ENCODE measurements at regions not wholly inside any gene's neighbourhood (a gene's known extent, or its start where the extent isn't known, plus 50 kb on each side); places are given as distances from the start of the nearest gene placed in this dataset.
"Not testable (repeated sequence)": the region's sequence is repeated elsewhere in the genome, so short reads cannot be mapped to it uniquely, and the experiment has no call there.

DNA sequence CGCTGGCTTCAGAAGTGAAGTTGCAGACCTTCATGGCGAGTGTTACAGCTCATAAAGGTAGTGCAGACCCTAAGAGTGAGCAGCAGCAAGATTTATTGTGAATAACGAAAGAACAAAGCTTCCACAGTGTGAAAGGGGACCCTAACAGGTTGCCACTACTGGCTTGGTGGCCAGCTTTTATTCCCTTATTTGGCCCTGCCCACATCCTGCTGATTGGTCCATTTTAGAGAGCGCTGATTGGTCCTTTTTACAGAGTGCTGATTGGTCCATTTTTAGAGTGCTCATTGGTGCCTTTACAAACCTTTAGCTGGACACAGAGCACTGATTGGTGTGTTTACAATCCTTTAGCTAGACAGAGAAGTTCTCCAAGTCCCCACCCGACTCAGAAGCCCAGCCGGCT is 298.0 kb upstream of the DLGAP1 start:
- not testable (repeated sequence) for DNase-seq

DNA sequence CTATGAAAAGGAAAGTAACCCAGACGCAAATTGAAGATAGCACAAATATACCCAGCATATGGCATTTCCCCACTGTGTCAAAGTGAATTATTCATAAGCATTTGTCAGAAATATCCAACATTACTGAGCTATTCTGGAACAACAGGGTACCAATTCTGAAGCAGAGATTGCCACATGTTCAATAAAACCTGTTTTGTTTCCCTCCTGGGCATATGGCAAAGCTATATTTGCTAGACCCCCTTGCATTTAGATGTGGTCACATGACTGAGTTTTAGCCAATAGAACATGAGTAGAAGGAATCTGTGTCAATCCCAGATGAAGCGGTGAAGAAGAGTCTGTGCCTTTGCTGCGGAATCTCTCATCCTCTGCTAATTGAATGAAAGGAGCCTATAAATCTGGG is 296.4 kb upstream of the DLGAP1 start:
- no peak for DNase-seq

- DNase-seq, result no peak
Measured at GRCh38 chr18:4750393-4751346, 295.6 kb upstream of the DLGAP1 start.

- DNase-seq, result no peak
Measured at GRCh38 chr18:4748975-4749374, 293.9 kb upstream of the DLGAP1 start.

GRCh38 chr18:4734903-4735302 is 279.8 kb upstream of the DLGAP1 start:
- no peak for DNase-seq

GRCh38 chr18:4734021-4734420 is 278.9 kb upstream of the DLGAP1 start:
- DNase-seq, result no peak

- no peak for DNase-seq
Measured at GRCh38 chr18:4721545-4721944, 266.4 kb upstream of the DLGAP1 start.

DNA sequence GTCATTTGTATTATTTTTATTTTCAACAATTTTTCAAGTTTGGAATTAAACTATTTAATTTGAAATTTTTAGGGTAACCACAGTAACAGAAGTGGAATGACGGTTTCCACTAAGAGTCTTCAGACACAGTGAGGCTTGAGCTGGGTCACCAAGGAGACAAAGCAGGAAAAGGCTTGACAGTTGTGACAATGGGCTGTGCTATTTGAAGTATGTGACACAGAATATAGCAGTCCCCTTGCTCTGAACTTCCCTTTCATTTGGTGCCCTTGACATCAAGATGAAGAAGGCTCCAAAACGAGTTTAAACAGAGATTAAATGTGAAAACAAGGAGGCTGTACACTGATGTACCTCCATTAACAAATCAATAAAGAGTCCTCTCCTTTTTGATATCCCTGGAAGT is 265.4 kb upstream of the DLGAP1 start:
- DNase-seq, result no peak

GRCh38 chr18:4705894-4706293 is 250.8 kb upstream of the DLGAP1 start:
- DNase-seq, result no peak

DNA sequence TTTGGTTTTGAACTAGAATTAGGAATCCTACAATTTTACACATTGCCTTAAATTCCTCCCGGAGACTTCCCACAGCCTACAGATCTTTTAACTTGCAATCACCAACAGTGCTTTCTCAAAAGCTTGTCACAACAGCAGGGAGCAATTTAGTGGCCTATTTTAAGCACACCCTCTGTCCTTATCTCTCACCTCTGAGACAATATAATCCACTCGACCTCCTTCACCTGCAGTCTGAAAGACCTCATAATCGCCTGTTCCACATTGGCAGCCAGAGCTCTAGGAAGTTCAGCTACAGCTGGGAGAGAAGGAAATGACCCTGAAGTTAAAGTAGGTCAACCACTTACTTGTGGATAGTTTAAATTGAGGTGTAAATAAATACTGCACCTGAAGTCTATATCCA is 249.7 kb upstream of the DLGAP1 start:
- DNase-seq, result no peak

DNA sequence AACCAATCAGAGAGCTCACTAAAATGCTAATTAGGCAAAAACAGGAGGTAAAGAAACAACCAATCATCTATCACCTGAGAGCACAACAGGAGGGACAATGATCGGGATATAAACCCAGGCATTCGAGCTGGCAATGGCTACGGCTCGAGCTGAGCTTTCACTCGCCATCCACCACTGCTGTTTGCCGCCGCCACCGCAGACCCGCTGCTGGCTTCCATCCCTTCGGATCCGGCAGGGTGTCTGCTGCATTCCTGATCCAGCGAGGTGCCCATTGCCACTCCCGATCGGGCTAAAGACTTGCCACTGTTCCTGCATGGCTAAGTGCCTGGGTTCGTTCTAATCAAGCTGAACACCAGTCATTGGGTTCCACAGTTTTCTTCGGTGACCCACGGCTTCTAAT is 236.7 kb upstream of the DLGAP1 start:
- DNase-seq, result no peak

DNA sequence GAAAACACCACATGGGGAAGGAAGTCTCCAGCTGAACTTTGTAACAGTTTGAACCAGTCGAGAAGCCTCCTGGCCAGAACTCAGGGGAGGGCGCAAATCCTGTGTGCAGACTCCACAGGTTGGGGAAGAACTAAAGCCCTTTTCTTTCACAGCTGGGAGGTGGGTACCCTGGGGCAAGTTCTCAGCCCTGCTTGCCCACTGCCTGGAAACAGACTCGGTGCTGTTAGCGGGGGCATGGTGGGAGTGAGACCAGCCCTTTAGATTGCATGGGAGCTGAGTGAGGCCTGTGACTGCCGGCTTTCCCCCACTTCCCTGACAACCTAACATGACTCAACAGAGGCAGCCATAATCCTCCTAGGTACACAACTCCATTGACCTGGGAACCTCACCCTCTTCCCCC is 223.6 kb upstream of the DLGAP1 start:
- DNase-seq, result not testable (repeated sequence)

DNA sequence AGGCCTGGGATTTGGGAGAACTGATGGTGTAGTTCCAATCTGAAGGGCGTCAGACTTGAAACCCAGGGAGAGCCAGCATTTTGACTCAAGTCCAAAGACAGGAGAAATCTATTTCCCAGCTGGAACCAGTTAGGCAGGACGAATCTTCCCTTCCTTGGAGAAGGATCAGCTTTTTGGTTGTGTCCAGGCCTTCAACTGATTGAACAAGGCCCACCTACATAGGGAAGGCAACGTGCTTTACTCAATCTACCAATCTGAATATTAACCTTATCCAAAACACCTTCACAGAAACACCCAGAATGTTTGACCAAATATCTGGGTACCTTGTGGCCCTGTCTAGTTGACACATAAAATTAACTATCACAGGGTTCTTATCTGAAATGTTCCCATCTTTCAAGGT is 221.9 kb upstream of the DLGAP1 start:
- no peak for DNase-seq

DNA sequence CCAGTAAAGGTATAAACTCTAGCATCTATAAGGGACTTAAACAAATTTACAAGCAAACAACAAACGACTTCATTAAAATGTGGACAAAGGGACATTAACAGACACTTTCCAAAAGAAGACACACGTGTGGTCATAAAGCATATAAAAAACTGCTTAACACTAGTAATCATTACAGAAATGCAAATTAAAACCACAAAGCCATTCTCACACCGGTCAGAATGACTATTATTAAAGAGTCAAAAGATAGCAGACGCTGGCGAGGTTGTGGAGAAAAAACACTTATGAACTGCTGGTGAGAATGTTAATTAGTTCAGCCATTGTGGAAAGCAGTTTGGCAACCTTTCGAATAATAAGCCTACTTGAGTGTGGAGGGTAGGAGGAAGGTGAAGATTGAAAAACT is 217.1 kb upstream of the DLGAP1 start:
- DNase-seq, result no peak

DNA sequence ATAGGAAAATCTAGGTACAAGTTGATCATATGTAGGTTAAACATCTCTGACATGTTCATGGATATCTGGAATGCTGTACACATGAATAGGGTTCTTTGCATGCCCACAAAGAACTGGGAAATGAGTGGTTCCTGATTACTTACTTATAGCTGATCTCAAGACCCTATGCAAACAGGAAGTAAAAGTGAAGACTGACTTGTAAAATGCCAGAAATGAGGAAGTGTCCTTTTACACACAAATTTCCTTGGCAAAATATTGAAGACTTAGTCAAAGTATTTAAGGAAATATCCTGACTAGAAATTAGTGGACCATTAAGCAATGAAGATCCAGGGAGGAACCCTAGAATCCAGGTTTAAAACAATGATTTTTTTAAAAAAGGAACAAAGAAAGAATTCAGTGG is 203.7 kb upstream of the DLGAP1 start:
- DNase-seq, result no peak

DNA sequence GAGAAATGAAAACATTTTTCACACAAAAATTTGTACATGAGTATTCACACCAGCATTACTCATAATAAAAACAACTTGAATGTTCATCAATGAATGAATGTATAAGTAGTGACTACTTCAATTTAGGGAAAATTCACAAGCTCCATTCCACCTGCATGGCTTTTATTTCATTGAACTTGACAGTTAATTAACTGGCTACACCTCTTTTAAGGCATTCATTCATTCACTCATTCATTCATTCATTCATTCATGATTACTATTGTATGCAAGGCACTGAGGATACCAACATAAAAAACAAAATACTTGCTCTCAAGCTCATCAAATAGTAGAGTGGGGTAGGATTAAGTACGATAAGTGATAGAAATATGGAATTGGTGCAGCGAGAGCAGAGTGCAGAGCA is 198.3 kb upstream of the DLGAP1 start:
- DNase-seq, result no peak

DNA sequence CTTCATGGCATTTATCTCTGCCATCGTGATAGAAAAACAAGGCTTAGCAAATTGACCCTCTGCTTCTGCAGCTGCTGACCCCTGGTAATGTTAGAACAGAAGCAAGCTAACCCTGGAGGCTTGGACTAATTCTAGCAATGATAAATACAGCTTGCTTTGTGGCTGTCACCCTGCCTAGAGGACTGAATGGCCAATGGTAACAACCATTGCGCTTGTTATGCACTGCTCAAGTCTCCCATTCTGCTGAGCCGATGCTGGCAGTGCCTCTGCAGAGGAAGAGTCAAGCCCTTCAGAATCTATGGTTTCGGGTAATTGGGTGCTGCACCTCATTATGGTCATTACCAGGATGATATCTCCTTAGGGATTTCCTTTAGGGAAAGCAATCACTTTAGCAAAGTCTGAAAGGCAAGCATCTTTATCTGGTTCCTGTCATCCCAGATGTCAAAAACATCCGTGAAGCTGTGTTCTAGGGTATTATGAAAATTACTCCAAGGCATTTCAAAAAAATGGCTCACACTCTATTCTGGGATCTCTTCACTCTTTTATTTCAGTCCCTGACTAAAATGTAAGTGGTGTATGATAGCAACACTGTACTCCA is 186.8 kb upstream of the DLGAP1 start:
- DNase-seq, result no peak

DNA sequence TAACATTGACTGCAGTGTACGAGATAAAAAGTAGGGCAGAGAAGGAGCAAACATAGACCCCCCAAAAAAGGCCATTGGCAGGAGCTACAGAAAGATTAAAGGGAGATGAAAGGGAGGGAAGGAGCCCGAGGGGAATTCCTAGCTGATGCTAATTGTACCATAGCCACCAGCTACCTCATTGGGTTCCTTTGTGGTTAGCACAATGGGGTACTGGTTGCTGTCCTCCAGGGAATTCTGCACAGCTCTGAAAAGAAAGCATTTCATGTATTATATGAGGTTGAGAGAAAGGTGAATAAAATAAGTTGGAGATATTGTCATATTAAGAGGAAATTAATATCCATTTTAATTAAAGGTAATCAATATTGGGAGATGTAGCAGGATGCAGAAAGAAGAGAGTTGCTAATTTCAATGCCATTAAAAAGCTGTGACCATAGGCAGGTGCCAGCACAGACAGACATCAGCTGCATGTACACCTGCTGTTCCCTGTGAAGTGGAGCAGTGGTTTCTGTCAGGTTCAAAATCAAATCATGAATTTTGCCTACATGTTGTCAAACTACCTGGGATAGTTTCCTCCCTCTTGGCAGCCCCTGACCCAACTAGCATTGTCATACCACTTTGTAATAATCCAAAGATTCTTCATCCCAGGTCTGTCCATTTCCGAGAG is 185.4 kb upstream of the DLGAP1 start:
- DNase-seq, result no peak

DNA sequence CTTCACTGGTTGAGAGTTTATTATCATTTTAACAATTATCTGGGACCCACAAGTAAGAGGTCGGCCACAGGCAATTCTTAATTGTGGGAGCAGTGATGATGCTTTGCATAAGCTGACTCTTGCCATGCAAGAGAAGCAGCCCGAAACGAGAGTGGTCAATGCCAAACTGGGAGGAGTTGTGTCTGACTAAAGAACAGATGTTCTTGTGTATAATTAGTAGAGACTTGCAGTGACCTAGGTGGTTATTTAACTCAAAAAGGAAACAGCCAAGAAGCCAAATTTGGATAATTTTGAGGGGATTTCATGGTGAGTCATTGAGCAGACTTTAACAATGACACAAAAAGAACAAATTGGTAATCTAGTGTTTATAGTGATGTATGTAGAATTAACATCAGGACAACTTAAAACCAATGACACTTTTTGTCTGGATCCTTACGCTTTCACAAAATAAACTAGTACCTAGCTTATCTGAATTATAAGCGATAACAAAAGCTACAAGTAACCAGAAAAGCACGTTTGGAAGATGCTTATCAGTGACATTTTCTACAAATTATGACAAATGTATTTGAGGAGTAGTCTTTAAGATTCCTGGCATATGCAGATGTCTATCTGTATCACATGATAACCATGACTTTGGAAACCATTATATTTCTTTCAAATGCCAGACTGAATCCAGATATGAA is 184.7 kb upstream of the DLGAP1 start:
- DNase-seq, result no peak

DNA sequence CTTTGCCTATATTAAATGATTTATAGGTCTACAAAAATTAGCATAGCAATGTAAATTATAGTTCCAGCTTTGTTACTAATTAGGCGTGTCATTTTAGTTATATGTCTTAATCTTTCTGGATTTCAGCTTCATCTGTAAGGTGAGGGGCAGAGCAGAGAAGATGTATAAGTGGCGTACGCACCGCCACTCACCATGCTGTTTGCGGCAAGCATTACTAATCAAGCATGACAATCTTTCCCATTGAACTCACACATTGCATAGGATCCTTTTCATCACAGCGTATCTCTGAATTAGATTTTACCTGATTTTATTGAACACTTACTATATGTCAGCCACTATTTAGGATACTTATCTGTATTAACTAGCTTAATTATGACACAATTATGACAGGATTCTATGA is 183.6 kb upstream of the DLGAP1 start:
- no peak for DNase-seq

- no peak for DNase-seq
Measured at GRCh38 chr18:4637876-4638275, 182.8 kb upstream of the DLGAP1 start.

- DNase-seq, result no peak
Measured at GRCh38 chr18:4636967-4637366, 181.9 kb upstream of the DLGAP1 start.

- DNase-seq, result no peak
Measured at GRCh38 chr18:4631239-4631638, 176.1 kb upstream of the DLGAP1 start.
